ACC112 (cell line): ENCODE measurements at regions not wholly inside any gene's neighbourhood (a gene's known extent, or its start where the extent isn't known, plus 50 kb on each side); places are given as distances from the start of the nearest gene placed in this dataset.
"Not testable (repeated sequence)": the region's sequence is repeated elsewhere in the genome, so short reads cannot be mapped to it uniquely, and the experiment has no call there.

Experiments used
- H2AFZ ChIP-seq: fragments of 200-600 bp; sonication (generic); one replicate; pipeline ENCODE4 v1.6.0; 2017; ENCODE audit warnings: antibody characterized with exemption, low read length; ENCODE audit not compliant: unreplicated experiment
- H3K27ac ChIP-seq: fragments of 200-600 bp; sonication (generic); 2 replicates; pipeline ENCODE4 v1.5.1; 2014; ENCODE audit warnings: low read depth, mild to moderate bottlenecking, antibody characterized with exemption, low read length, moderate library complexity
- H3K27me3 ChIP-seq: fragments of 200-600 bp; sonication (generic); 2 replicates; pipeline ENCODE4 v1.6.1; 2014; ENCODE audit warnings: mild to moderate bottlenecking, antibody characterized with exemption, low read length, moderate library complexity, mixed read lengths; ENCODE audit not compliant: insufficient read depth
- H3K36me3 ChIP-seq: fragments of 200-600 bp; sonication (generic); 2 replicates; pipeline ENCODE4 v1.6.1; 2016; ENCODE audit warnings: mild to moderate bottlenecking, antibody characterized with exemption, low read length, moderate library complexity, mixed read lengths; ENCODE audit not compliant: insufficient read depth
- H3K4me1 ChIP-seq: fragments of 200-600 bp; sonication (generic); one replicate; pipeline ENCODE4 v1.6.1; 2016; ENCODE audit warnings: low read length, mixed read lengths; ENCODE audit not compliant: insufficient read depth, unreplicated experiment, control insufficient read depth
- H3K4me3 ChIP-seq: fragments of 200-600 bp; sonication (generic); 2 replicates; pipeline ENCODE4 v1.5.1; 2014; ENCODE audit warnings: mild to moderate bottlenecking, low read depth, low read length
- H3K79me2 ChIP-seq: fragments of 200-600 bp; sonication (generic); one replicate; pipeline ENCODE4 v1.6.0; 2016; ENCODE audit warnings: low read length; ENCODE audit not compliant: control insufficient read depth, unreplicated experiment, insufficient read depth

DNA sequence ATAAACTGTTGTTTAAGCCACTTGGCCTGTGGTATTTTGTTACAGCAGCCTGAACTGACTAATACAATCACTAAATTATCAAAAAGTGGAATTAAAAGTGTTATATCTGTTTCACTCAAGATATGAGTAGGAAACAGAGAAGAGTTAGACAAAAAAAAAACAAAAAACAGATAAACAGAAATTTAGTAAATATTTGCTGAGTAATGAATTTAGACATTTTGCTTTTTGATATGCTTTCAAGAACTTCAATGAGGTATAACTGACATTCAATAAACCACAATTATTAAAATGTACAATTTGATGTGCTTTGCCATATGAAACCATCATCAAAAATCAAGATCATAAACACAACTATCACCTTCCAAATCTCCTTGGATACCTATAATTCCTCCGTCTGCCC, 369.2 kb downstream of the PAX1 start:
- no peaks in the 10 kb centered on the region for H3K4me1 ChIP-seq
- H2AFZ ChIP-seq: no peak overlapping the region
- H3K27ac ChIP-seq: no peak overlapping the region
- H3K27me3 ChIP-seq: no peaks in the 10 kb centered on the region
- no peaks in the 10 kb centered on the region for H3K36me3 ChIP-seq
- H3K79me2 ChIP-seq: no peaks in the 10 kb centered on the region
- H3K4me3 ChIP-seq: no peak overlapping the region

DNA sequence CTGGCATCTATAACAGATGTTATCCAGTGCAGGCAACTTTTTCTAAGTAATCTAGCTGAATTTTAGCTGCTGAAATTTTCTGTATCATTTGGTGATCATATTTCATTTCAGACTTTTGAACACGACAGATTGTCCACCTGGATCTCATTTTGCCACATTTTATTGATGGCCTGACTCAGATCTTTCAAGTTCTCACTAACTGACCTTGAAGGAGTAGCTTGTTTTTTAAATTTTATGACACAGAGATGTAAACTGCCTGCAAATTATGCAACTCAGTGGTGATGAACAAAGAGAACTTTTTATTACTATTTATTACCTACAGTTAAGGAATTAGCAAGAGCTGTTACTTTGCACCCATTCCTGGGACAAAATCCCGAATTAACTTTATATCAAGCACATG, 366.4 kb downstream of the PAX1 start:
- Histone ChIP-seq H3K4me3 (no peak overlapping the region), H3K79me2 (no peaks in the 10 kb centered on the region), H3K4me1 (no peaks in the 10 kb centered on the region), H3K36me3 (no peaks in the 10 kb centered on the region), H3K27ac (no peak overlapping the region), H2AFZ (no peak overlapping the region), H3K27me3 (no peaks in the 10 kb centered on the region)

DNA sequence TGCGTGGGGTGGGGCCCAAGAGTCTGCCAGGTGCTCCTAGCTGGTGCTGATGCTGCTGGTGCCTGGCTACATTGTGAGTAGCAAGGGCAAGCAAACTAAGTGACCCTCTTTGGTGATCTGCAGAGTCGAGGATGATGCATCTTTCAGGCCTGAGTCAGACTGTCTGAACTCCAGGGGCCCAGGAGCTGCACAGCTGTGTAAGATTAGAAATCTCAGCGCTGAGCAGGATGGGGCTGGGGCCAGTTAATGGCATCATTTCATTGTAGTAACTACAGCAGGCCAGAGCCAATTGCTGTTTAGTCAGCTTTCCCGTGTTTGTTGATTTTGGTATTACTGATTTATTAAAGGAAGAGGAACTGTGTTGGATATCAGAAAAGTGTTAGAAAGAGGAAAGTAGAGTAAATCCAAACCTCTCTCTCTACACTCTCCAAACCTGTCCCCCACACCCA, 365.2 kb downstream of the PAX1 start:
- Histone ChIP-seq H3K27ac (no peak overlapping the region), H2AFZ (no peak overlapping the region), H3K36me3 (no peaks in the 10 kb centered on the region), H3K27me3 (no peaks in the 10 kb centered on the region), H3K4me1 (no peaks in the 10 kb centered on the region), H3K79me2 (no peaks in the 10 kb centered on the region), H3K4me3 (no peak overlapping the region)

DNA sequence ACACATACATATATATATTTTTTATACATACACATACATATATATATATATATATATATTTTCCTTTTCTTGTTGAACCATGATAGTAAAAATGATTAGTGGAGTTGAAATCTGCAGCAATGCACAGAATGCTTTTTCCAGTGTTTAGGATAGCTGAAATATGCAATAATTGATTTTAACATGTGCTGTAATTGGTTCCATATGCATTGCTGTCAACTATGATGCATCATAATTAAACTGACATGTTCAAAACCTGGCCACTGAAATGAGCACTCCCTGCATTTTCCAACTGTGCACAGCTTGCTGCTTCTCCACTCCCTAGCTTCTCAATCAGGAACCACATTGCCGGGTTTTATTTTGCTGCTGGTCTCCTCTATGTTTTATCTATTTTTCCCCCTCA, 358.3 kb downstream of the PAX1 start:
- Histone ChIP-seq H2AFZ (no peak overlapping the region), H3K27ac (no peak overlapping the region), H3K79me2 (no peaks in the 10 kb centered on the region), H3K36me3 (no peaks in the 10 kb centered on the region), H3K4me1 (no peaks in the 10 kb centered on the region), H3K4me3 (no peak overlapping the region), H3K27me3 (no peaks in the 10 kb centered on the region)

DNA sequence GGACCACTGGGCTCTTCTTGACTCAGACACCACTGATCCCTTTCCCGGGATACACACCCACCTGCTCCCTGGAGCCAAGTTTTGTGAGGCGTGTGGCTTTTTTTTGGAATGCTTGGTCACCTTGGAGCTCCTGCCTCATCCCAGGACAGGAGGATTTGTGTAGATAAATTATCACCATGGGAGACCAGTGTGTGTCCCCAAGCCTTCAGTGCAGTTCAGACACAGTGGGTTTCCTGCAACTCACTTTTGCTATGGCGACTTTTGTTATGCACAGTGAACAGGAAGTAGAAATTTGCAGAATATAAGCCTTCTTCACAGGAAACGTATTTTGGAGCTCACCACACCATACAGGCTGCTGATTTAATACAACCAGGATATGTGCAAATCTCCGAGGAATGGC, 357.4 kb downstream of the PAX1 start:
- Histone ChIP-seq H2AFZ (no peak overlapping the region), H3K27me3 (no peaks in the 10 kb centered on the region), H3K4me1 (no peaks in the 10 kb centered on the region)

DNA sequence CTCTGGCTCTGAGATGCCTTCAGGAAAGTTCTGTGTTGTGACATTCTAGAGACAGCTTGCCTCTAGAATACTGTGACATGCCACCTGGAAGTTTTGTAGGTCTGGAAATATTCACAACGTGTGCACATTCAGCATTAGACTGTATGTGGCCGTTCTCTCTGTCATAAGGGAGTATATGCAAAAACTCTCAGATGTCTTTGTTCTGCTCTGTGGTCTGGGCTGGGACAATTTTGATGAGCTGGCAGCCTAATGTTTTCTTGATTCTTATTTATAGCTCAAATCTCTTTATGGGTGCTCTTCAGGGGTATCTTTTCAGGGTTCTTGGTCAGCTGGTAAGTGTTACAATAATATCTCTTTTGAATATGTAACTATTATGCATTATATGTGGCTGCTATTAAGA, 355.1 kb downstream of the PAX1 start:
- Histone ChIP-seq H2AFZ (no peak overlapping the region), H3K79me2 (no peaks in the 10 kb centered on the region), H3K4me1 (no peaks in the 10 kb centered on the region), H3K27me3 (no peaks in the 10 kb centered on the region), H3K36me3 (no peaks in the 10 kb centered on the region), H3K27ac (no peak overlapping the region), H3K4me3 (no peak overlapping the region)

More for the DNA sequence above, 357.4 kb downstream of the PAX1 start:
- Histone ChIP-seq H3K4me3 (no peak overlapping the region), H3K36me3 (no peaks in the 10 kb centered on the region), H3K79me2 (no peaks in the 10 kb centered on the region), H3K27ac (no peak overlapping the region)

DNA sequence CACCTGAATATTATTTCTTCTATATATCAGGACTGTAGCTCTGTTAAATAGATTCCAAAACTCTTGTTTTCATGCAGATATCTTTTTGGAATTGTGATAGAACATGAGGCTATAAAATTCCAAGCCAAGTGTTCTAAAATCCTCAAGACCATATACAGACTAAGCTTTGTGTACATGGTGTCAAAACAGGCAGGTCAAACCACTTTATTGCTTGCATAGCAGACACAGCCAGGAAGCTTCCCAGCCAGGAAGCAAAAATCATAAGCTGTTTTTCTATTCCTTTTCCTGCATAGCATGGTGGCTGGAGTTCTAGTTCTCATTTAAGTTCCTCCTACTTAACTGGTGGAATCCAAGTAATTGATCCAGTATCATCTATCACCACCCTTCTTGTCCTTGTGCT, 353.3 kb downstream of the PAX1 start:
- H2AFZ ChIP-seq: no peak overlapping the region
- H3K4me1 ChIP-seq: no peaks in the 10 kb centered on the region
- H3K27me3 ChIP-seq: no peaks in the 10 kb centered on the region
- H3K79me2 ChIP-seq: no peaks in the 10 kb centered on the region
- H3K36me3 ChIP-seq: no peaks in the 10 kb centered on the region
- no peak overlapping the region for H3K27ac ChIP-seq
- no peak overlapping the region for H3K4me3 ChIP-seq

DNA sequence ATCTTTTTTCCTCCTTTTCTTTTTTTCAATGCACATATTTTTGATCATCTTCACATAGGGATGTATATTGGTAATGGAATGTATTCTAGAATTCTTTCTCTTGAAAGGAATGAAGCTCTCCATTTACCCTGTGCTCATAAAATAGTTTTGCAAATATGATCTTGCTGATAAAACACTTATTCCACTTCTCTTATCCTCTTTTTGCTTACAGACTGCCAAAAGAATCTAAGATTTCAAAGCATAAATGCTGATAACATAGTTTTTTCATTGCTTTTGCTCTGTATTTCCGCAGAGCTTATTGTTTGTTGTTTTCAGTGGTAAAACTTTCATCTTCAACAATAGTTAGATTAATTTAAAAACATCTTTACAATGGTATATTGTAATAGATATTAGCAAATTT, 350.5 kb downstream of the PAX1 start:
- Histone ChIP-seq H3K27ac (no peak overlapping the region), H2AFZ (no peak overlapping the region), H3K4me3 (no peak overlapping the region), H3K4me1 (no peaks in the 10 kb centered on the region), H3K27me3 (no peaks in the 10 kb centered on the region), H3K79me2 (no peaks in the 10 kb centered on the region), H3K36me3 (no peaks in the 10 kb centered on the region)

DNA sequence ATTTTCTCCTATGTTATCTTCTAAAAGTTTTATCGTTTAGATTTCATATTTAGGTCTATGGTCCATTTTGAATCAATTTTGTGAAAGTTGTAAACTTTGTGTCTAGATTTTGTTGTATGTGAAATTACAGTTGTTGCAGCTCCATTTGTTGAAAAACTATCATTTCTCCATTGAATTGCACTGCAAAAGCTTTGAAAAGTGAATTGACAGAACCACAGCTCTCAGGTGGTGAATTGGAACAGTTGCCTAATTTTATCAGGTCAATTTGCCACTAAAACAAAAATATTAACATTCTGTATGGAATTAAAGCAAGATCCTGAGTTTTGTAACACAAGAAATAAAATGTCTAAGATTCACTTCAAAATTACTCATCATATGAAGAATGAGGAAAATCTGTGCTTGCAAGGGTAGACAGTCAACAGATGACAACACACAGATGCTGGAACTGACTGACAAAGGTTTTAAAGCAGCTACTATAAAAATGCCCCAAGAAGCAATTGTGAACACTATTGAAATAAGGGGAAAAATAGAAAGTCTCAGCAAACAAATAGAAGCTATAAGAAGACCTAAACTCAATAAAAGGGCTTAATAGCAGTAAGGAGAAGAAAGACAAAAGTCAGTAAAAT, 346.7 kb downstream of the PAX1 start:
- H3K4me3 ChIP-seq: no peak overlapping the region
- H3K36me3 ChIP-seq: no peaks in the 10 kb centered on the region
- no peaks in the 10 kb centered on the region for H3K4me1 ChIP-seq
- no peak overlapping the region for H2AFZ ChIP-seq
- H3K79me2 ChIP-seq: no peaks in the 10 kb centered on the region
- no peaks in the 10 kb centered on the region for H3K27me3 ChIP-seq
- H3K27ac ChIP-seq: no peak overlapping the region

DNA sequence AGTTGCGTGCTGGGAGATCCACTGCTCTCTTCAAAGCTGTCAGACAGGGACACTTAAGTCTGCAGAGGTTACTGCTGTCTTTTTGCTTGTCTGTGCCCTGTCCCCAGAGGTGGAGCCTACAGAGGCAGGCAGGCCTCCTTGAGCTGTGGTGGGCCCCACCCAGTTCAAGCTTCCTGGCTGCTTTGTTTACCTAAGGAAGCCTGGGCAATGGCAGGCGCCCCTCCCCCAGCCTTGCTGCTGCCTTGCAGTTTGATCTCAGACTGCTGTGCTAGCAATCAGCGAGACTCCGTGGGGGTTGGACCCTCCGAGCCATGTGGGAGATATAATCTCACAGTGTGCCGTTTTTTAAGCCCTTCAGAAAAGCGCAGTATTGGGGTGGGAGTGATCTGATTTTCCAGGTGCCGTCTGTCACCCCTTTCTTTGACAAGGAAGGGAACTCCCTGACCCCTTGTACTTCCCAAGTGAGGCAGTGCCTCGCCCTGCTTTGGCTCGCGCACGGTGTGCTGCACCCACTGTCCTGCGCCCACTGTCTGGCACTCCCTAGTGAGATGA, 340.6 kb downstream of the PAX1 start:
- H3K36me3 ChIP-seq, H3K4me1 ChIP-seq, H3K79me2 ChIP-seq, H3K27me3 ChIP-seq, H3K27ac ChIP-seq, H3K4me3 ChIP-seq, H2AFZ ChIP-seq: not testable (repeated sequence)

DNA sequence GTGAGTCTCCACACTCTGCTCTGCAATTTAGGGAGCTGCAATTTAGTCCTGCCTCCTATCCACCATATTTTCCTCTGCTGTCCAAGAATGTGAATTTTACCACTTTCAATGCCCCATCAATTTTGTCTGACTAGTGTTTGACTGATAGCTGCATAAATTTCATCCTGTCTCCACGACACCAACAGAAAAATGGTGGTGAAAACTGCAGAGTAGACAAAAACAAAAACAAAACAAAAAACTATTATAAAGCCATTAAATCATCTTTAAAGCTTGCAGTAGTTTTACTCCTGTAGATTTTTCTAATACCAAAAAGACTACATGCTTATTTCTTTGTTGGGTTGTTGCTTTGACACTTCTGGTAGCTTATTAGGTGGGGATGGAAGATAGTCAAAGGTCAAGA, 322.0 kb downstream of the PAX1 start:
- Histone ChIP-seq H3K36me3 (no peaks in the 10 kb centered on the region), H2AFZ (no peak overlapping the region), H3K27me3 (no peaks in the 10 kb centered on the region), H3K4me1 (no peaks in the 10 kb centered on the region), H3K4me3 (no peak overlapping the region), H3K27ac (no peak overlapping the region), H3K79me2 (no peaks in the 10 kb centered on the region)
